Small intestine (tissue), 7 donors: ENCODE measurements at regions not wholly inside any gene's neighbourhood (a gene's known extent, or its start where the extent isn't known, plus 50 kb on each side); places are given as distances from the start of the nearest gene placed in this dataset.

Experiments used
- DNase-seq, 2 donors: peaks; one replicate each; pipeline versions ENCODE4 v3.0.0 to v3.0.0-alpha.2; 2013
- FAIRE-seq: peaks from 2 replicates; lab custom pipeline; 2012; peaks lifted over from hg19 to GRCh38; lab: Jason Lieb, UNC
- H3K27ac ChIP-seq, 3 donors: one replicate each; pipeline ENCODE4 v1.5.1; 2013; ENCODE audit warnings: low read length in 2 of 3, mild to moderate bottlenecking in 2 of 3, control low read depth in 1 of 3, inconsistent platforms in 1 of 3, low read depth in 1 of 3, moderate library complexity in 1 of 3
- H3K27me3 ChIP-seq, 3 donors: one replicate each; pipeline ENCODE4 v1.6.1; 2013; ENCODE audit warnings: low read length in 3 of 3, inconsistent platforms in 1 of 3; ENCODE audit not compliant: control insufficient read depth in 3 of 3, insufficient read depth in 3 of 3
- H3K36me3 ChIP-seq, 3 donors: one replicate each; pipeline ENCODE4 v1.6.1; 2013; ENCODE audit warnings: low read length in 3 of 3, inconsistent platforms in 1 of 3, low read depth in 1 of 3, mild to moderate bottlenecking in 1 of 3, moderate library complexity in 1 of 3; ENCODE audit not compliant: control insufficient read depth in 3 of 3, insufficient read depth in 2 of 3
- H3K4me1 ChIP-seq, 3 donors: one replicate each; pipeline ENCODE4 v1.6.1; 2013; ENCODE audit warnings: low read length in 2 of 3, inconsistent platforms in 1 of 3, low read depth in 1 of 3, mild to moderate bottlenecking in 1 of 3, moderate library complexity in 1 of 3; ENCODE audit not compliant: control insufficient read depth in 3 of 3, insufficient read depth in 2 of 3
- H3K4me3 ChIP-seq, 3 donors: one replicate each; pipeline ENCODE4 v1.5.1; 2013; ENCODE audit warnings: low read length in 3 of 3, control low read depth in 1 of 3, inconsistent platforms in 1 of 3, low read depth in 1 of 3, mild to moderate bottlenecking in 1 of 3, moderate library complexity in 1 of 3
- H3K9me3 ChIP-seq, 2 donors: one replicate each; pipeline ENCODE4 v1.6.1; 2013; ENCODE audit warnings: low read depth in 1 of 2, low read length in 1 of 2; ENCODE audit not compliant: control insufficient read depth in 2 of 2, insufficient read depth in 1 of 2
- WGBS, 3 donors: extraction: QIAGEN DNeasy Blood & Tissue Kit; methylation state at CpG; one replicate each; pipeline ENCODE4 v1.1.7; 2013; 5-methylcytosine and 5-hydroxymethylcytosine counted together
- donor health status: healthy with polysubstance abuse.
- donor health status: control.
- donor health status: control.
- donor health status: Bipolar disorder and iron deficiency.
- donor health status: healthy.

- FAIRE-seq (no peak), DNase-seq (no peak)
- Histone ChIP-seq H3K4me3 (no peak overlapping the region), H3K27me3 (no peaks in the 10 kb centered on the region), H3K4me1 (no peaks in the 10 kb centered on the region), H3K9me3 (no peaks in the 10 kb centered on the region), H3K36me3 (no peaks in the 10 kb centered on the region), H3K27ac (no peak overlapping the region)
- WGBS, 3 donors: 86 to 90% (median 89%) methylated on average over 3 of the region's 3 CpGs
These were observed 74.8 kb upstream of the PDE4B start for GRCh38 chr1:65717815-65718454.

- FAIRE-seq (no peak), DNase-seq (no peak)
- no peaks in the 10 kb centered on the region for H3K4me1 ChIP-seq
- H3K36me3 ChIP-seq: no peaks in the 10 kb centered on the region
- WGBS, 3 donors: 72 to 87% (median 78%) methylated on average over 5 of the region's 5 CpGs
- H3K27ac ChIP-seq: no peak overlapping the region
- no peak overlapping the region for H3K4me3 ChIP-seq
- no peaks in the 10 kb centered on the region for H3K27me3 ChIP-seq
- H3K9me3 ChIP-seq: no peaks in the 10 kb centered on the region
These were observed 73.3 kb upstream of the PDE4B start for GRCh38 chr1:65719391-65719790.

GRCh38 chr1:65722461-65722860 lies 70.2 kb upstream of the PDE4B start:
- H3K4me3 ChIP-seq: no peak overlapping the region
- no peak overlapping the region for H3K27ac ChIP-seq
- FAIRE-seq (no peak), DNase-seq (no peak)
- H3K27me3 ChIP-seq: no peaks in the 10 kb centered on the region
- 84 to 87% (median 85%) methylated on average over 5 of the region's 5 CpGs for WGBS, 3 donors
- no peaks in the 10 kb centered on the region for H3K4me1 ChIP-seq
- H3K9me3 ChIP-seq: no peaks in the 10 kb centered on the region
- H3K36me3 ChIP-seq: no peaks in the 10 kb centered on the region

DNA sequence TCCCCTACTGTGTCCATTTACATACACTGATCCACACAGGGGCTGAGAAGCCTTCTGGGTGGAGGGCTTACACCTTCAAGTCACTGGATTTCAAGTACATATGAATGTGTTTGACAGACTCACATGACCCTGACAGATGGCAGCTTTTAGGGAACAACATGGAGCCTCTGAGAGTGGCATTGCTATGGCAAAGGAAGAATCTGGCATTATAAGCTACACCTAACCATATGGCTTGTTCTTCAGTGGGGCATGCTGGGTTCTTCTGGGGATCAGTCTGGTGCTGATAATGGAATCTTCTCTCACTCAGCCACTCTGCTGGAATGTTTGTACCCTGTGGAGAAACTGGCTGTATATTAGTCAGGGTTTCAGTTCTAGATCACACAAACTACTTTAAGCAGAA lies 68.5 kb upstream of the PDE4B start:
- H3K9me3 ChIP-seq: no peaks in the 10 kb centered on the region
- FAIRE-seq: no peak
- H3K27me3 ChIP-seq: no peaks in the 10 kb centered on the region
- DNase-seq: no peak
- H3K4me3 ChIP-seq: no peak overlapping the region
- no peaks in the 10 kb centered on the region for H3K36me3 ChIP-seq
- H3K27ac ChIP-seq: no peak overlapping the region
- H3K4me1 ChIP-seq: no peaks in the 10 kb centered on the region

- WGBS, 3 donors: 83 to 90% (median 88%) methylated on average over 3 of the region's 3 CpGs
- FAIRE-seq (no peak), DNase-seq (no peak)
These were observed 67.6 kb upstream of the PDE4B start for GRCh38 chr1:65725064-65725463.

DNA sequence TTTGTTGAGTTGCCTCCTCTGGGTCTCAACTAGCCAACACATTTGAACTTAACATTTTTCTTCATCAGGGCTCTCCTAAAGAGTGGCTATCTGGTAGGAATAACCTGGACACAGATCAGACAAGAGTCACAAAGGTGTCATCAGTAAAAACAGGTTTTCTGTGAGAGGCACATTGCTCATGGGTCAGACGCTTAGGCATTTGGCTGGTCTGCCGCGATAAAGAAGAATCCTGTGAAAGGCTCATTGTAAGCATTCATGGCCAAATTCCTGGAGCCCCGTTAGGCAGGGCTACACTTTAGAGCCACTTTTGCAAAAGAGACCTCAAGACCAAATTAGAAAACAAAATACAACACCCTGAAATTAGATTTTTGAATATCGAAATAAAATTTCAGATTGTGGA lies 64.2 kb upstream of the PDE4B start:
- no peak overlapping the region for H3K4me3 ChIP-seq
- no peaks in the 10 kb centered on the region for H3K9me3 ChIP-seq
- no peaks in the 10 kb centered on the region for H3K27me3 ChIP-seq
- no peaks in the 10 kb centered on the region for H3K4me1 ChIP-seq
- 73 to 78% (median 78%) methylated on average over 5 of the region's 5 CpGs for WGBS, 3 donors
- FAIRE-seq (no peak), DNase-seq (no peak)
- no peak overlapping the region for H3K27ac ChIP-seq
- H3K36me3 ChIP-seq: no peaks in the 10 kb centered on the region

More at GRCh38 chr1:65725064-65725463, 67.6 kb upstream of the PDE4B start:
- Histone ChIP-seq H3K4me3 (no peak overlapping the region), H3K4me1 (no peaks in the 10 kb centered on the region), H3K9me3 (no peaks in the 10 kb centered on the region), H3K27me3 (no peaks in the 10 kb centered on the region), H3K36me3 (no peaks in the 10 kb centered on the region), H3K27ac (no peak overlapping the region)

DNA sequence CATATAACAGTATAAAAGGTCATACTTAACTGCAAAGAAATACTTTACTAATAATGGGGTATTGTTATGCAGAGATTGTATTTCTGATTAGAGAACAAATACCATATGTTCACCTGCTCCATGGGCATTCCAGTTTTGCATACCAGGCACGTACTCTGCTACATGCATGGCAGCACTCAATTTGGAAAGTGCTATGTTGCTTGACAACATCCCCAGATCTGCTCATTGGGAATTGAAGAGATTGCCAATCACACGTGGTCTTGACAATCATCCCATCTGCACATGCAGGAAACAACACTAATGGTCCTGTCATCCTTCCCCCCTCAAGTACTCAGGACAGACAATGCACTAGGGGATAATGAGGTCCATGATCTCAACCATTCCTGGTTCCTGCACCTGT lies 63.4 kb upstream of the PDE4B start:
- Histone ChIP-seq H3K9me3 (no peaks in the 10 kb centered on the region), H3K36me3 (no peaks in the 10 kb centered on the region), H3K27ac (no peak overlapping the region), H3K27me3 (no peaks in the 10 kb centered on the region), H3K4me3 (no peak overlapping the region), H3K4me1 (no peaks in the 10 kb centered on the region)
- no peak for FAIRE-seq
- WGBS, 3 donors: 36 to 57% (median 44%) methylated on average over 2 of the region's 2 CpGs
- DNase-seq: no peak

GRCh38 chr1:65734979-65735378 lies 57.7 kb upstream of the PDE4B start:
- no peak overlapping the region for H3K4me3 ChIP-seq
- no peaks in the 10 kb centered on the region for H3K27me3 ChIP-seq
- FAIRE-seq (no peak), DNase-seq (no peak)
- H3K27ac ChIP-seq: no peak overlapping the region
- no peaks in the 10 kb centered on the region for H3K9me3 ChIP-seq
- H3K4me1 ChIP-seq: no peaks in the 10 kb centered on the region
- 65 to 81% (median 79%) methylated on average over 2 of the region's 2 CpGs for WGBS, 3 donors
- H3K36me3 ChIP-seq: no peaks in the 10 kb centered on the region

DNA sequence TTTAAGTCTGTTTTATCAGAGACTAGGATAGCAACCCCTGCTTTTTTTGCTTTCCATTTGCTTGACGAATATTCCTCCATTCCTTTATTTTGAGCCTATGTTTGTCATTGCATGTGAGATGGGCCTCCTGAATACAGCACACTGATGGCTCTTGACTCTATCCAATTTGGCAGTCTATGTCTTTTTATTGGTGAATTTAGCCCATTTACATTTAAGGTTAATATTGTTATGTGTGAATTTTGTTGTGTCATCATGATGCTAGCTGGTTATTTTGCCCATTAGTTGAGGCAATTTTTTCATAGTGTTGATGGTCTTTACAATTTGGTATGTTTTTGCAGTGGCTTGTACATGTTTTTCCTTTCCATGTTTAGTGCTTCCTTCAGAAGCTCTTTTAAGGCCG lies 50.7 kb upstream of the PDE4B start:
- no peaks in the 10 kb centered on the region for H3K36me3 ChIP-seq

More for the DNA sequence above, 50.7 kb upstream of the PDE4B start:
- FAIRE-seq (no peak), DNase-seq (no peak)
- 81 to 93% (median 82%) methylated on average over 2 of the region's 2 CpGs for WGBS, 3 donors
- H3K4me3 ChIP-seq: no peak overlapping the region
- H3K27ac ChIP-seq: no peak overlapping the region
- no peaks in the 10 kb centered on the region for H3K4me1 ChIP-seq
- no peaks in the 10 kb centered on the region for H3K27me3 ChIP-seq
- peaks cover 0 to 24% of the 10 kb centered on the region in 2 donors for H3K9me3 ChIP-seq
